ENCODE measurements at regions not wholly inside any gene's neighbourhood (a gene's known extent, or its start where the extent isn't known, plus 50 kb on each side); places are given as distances from the start of the nearest gene placed in this dataset.

DNA sequence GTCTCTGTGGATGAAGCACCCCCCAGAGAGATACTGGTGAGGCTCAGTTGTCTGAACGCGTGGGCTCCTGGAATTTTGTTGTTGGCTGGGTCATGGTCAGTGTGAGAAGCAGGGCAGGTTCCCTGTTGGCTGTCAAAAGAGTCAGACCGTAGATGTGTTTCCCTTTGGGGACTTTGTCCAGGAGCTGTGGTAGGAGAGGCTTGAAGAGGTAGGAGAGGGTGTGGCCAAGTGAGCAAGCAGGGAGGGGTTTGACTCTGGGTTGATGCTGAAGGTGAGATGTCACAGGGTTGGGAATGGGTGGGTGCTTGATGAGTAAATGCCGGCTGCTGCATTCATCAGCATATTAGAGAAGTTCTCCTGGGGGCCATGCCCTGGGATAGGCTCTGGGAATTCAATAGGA, 803.2 kb downstream of the TBC1D22A start:
- no peak for ATAC-seq
- in situ Hi-C loops (cut with HindIII; ENCODE audit: low pct_unique_long_range_greater_than_20kb, low sequenced_read_pairs) (no loop called here), intact Hi-C loops (cut with micrococcal nuclease; ENCODE audit: unreplicated experiment) (no loop called here)
- ChIA-PET CTCF (no interaction called here), POLR2A (no interaction called here)
- no peaks in the 10 kb centered on the region for H3K4me1 ChIP-seq (ENCODE audit: control insufficient read depth, insufficient read depth, low read length)
- H3K27me3 ChIP-seq (ENCODE audit: control insufficient read depth, insufficient read depth, low read length): no peaks in the 10 kb centered on the region
- no TSS peak for BruUV-seq (replicated peaks)
- TF ChIP-seq TCF7L2 (IDR thresholded peaks at IDR 0.05; ENCODE audit: low read depth, low read length) (no peak), POLR2AphosphoS5 (IDR thresholded peaks at IDR 0.05; ENCODE audit: low read depth, low read length) (no peak), REST (IDR thresholded peaks at IDR 0.05; ENCODE audit: insufficient read depth in 1 of 2, low read depth in 2 of 2, low read length in 1 of 2) (no peak), SIN3A (IDR thresholded peaks at IDR 0.05; ENCODE audit: borderline replicate concordance, insufficient read depth, low read depth, low read length) (no peak)
- TF ChIP-seq, protein P1, sequence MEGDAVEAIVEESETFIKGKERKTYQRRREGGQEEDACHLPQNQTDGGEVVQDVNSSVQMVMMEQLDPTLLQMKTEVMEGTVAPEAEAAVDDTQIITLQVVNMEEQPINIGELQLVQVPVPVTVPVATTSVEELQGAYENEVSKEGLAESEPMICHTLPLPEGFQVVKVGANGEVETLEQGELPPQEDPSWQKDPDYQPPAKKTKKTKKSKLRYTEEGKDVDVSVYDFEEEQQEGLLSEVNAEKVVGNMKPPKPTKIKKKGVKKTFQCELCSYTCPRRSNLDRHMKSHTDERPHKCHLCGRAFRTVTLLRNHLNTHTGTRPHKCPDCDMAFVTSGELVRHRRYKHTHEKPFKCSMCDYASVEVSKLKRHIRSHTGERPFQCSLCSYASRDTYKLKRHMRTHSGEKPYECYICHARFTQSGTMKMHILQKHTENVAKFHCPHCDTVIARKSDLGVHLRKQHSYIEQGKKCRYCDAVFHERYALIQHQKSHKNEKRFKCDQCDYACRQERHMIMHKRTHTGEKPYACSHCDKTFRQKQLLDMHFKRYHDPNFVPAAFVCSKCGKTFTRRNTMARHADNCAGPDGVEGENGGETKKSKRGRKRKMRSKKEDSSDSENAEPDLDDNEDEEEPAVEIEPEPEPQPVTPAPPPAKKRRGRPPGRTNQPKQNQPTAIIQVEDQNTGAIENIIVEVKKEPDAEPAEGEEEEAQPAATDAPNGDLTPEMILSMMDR (IDR thresholded peaks at IDR 0.05): no peak
- H3K27ac ChIP-seq (ENCODE audit: low read length): no peak overlapping the region
- H3K9me3 ChIP-seq (ENCODE audit: control insufficient read depth, insufficient read depth, low read depth, low read length): no peaks in the 10 kb centered on the region
- H3K36me3 ChIP-seq (ENCODE audit: control insufficient read depth, insufficient read depth, low read length): no peaks in the 10 kb centered on the region
- no peak overlapping the region for H3K4me3 ChIP-seq (ENCODE audit: low read depth in 2 of 2, low read length in 2 of 2)
- no peak for DNase-seq (ENCODE audit: low read depth, low spot score)

- ATAC-seq (no peak), DNase-seq (ENCODE audit: low read depth, low spot score) (no peak)
- H3K36me3 ChIP-seq (ENCODE audit: control insufficient read depth, insufficient read depth, low read length): no peaks in the 10 kb centered on the region
- no peak overlapping the region for H3K4me3 ChIP-seq (ENCODE audit: low read depth in 2 of 2, low read length in 2 of 2)
- POLR2A ChIA-PET: no interaction called here
- intact Hi-C loops (cut with micrococcal nuclease; ENCODE audit: unreplicated experiment): no loop called here
- H3K4me1 ChIP-seq (ENCODE audit: control insufficient read depth, insufficient read depth, low read length): no peaks in the 10 kb centered on the region
- in situ Hi-C loops (cut with HindIII; ENCODE audit: low pct_unique_long_range_greater_than_20kb, low sequenced_read_pairs): no loop called here
- CTCF ChIA-PET: no interaction called here
- TF ChIP-seq TCF7L2 (IDR thresholded peaks at IDR 0.05; ENCODE audit: low read depth, low read length): no peak
- TF ChIP-seq POLR2AphosphoS5 (IDR thresholded peaks at IDR 0.05; ENCODE audit: low read depth, low read length): no peak
- TF ChIP-seq REST (IDR thresholded peaks at IDR 0.05; ENCODE audit: insufficient read depth in 1 of 2, low read depth in 2 of 2, low read length in 1 of 2): no peak
- TF ChIP-seq, protein P1 (IDR thresholded peaks at IDR 0.05): no peak
- TF ChIP-seq SIN3A (IDR thresholded peaks at IDR 0.05; ENCODE audit: borderline replicate concordance, insufficient read depth, low read depth, low read length): no peak
- no peaks in the 10 kb centered on the region for H3K9me3 ChIP-seq (ENCODE audit: control insufficient read depth, insufficient read depth, low read depth, low read length)
- no TSS peak for BruUV-seq (replicated peaks)
- no peak overlapping the region for H3K27ac ChIP-seq (ENCODE audit: low read length)
- no peaks in the 10 kb centered on the region for H3K27me3 ChIP-seq (ENCODE audit: control insufficient read depth, insufficient read depth, low read length)
Observed at GRCh38 chr22:47564651-47565434, 802.4 kb downstream of the TBC1D22A start.

Measured in Panc1 (cell line).